CD4-positive, alpha-beta T cell treated with Interleukin-10 for 1 hour (primary cell): ENCODE measurements at regions not wholly inside any gene's neighbourhood (a gene's known extent, or its start where the extent isn't known, plus 50 kb on each side); places are given as distances from the start of the nearest gene placed in this dataset.
"Not testable (repeated sequence)": the region's sequence is repeated elsewhere in the genome, so short reads cannot be mapped to it uniquely, and the experiment has no call there.

Source experiments
- DNase-seq: peaks from one replicate; pipeline ENCODE4 v3.0.0-alpha.2; 2020

GRCh38 chr11:100409267-100409666, 277.8 kb upstream of the ARHGAP42 start:
- DNase-seq, result not testable (repeated sequence)

GRCh38 chr11:100419518-100419917, 267.6 kb upstream of the ARHGAP42 start:
- DNase-seq, result no peak

GRCh38 chr11:100434821-100435641, 252.1 kb upstream of the ARHGAP42 start:
- no peak for DNase-seq

DNA sequence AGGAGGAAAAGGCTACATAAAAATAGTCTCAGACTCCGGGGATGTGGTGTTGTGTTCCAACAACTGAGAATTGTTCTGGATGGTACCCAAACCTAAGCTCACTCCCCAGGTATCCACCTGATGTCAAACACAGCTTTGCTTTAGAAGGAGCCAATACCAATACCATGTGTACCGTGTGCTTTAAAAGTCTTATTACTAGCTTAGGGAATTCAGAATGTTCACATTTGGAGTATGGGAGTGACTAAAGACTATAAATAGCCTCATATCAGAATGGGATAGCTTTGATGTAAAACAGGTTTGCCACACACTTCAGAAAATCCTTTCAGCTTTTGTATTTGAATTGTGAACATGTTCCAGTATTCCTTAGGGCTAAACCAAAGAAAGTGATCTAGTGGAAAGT, 248.7 kb upstream of the ARHGAP42 start:
- no peak for DNase-seq

GRCh38 chr11:100441086-100441485, 246.0 kb upstream of the ARHGAP42 start:
- DNase-seq, result no peak

GRCh38 chr11:100442017-100442416, 245.1 kb upstream of the ARHGAP42 start:
- no peak for DNase-seq

GRCh38 chr11:100445231-100445735, 241.8 kb upstream of the ARHGAP42 start:
- no peak for DNase-seq

DNA sequence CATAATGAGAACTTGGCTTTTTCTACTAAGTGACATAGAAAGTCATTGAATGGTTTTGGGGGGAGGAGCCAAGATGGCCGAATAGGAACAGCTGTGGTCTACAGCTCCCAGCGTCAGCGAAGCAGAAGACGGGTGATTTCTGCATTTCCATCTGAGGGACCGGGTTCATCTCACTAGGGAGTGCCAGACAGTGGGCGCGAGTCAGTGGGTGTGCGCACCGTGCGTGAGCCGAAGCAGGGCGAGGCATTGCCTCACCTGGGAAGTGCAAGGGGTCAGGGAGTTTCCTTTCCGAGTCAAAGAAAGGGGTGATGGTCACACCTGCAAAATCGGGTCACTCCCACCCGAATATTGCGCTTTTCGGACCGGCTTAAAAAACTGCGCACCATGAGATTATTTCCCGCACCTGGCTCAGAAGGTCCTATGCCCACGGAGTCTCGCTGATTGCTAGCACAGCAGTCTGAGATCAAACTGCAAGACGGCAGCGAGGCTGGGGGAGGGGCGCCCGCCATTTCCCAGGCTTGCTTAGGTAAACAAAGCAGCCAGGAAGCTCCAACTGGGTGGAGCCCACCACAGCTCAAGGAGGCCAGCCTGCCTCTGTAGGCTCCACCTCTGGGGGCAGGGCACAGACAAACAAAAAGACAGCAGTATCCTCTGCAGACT, 235.2 kb upstream of the ARHGAP42 start:
- DNase-seq, result not testable (repeated sequence)

DNA sequence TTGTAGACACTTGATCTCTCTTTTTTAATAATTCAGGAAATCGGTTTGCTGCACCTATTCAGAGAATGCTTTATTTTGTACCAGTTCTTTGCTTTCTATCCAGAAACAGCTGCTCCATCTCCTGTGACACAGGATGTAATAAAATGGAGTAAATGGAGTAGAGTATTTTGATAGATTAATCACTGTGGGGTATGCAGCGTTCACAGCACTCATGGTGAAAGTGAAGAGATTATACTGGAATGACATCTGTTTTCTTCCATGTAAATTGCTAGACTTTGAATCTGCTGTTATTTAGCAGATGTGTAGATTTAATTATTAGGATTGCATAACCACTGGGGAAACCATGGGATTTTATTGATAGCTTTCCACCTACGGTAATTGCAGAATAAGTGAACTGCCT, 227.3 kb upstream of the ARHGAP42 start:
- no peak for DNase-seq

GRCh38 chr11:100460426-100460825, 226.7 kb upstream of the ARHGAP42 start:
- no peak for DNase-seq

- no peak for DNase-seq
Measured at GRCh38 chr11:100467821-100468508, 219.1 kb upstream of the ARHGAP42 start.

DNA sequence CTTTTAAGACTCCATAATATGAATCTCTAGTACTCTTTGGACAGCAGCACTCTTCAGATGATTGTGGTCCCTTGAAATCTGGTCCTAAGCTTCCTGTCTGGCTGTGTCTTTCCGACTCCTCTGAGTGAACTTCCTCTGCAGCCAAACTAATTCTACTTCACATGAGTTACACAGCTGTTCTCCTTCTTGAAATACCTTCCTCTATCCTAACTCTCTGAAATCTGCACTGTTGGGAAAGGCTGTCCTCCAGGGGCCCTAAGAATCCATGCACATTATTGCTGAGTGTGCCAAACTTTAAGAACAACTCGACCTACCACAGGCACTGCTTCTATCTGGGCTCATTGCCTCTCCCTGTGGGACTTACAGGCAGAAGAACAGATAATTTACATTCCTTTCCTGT, 217.3 kb upstream of the ARHGAP42 start:
- DNase-seq, result no peak

DNA sequence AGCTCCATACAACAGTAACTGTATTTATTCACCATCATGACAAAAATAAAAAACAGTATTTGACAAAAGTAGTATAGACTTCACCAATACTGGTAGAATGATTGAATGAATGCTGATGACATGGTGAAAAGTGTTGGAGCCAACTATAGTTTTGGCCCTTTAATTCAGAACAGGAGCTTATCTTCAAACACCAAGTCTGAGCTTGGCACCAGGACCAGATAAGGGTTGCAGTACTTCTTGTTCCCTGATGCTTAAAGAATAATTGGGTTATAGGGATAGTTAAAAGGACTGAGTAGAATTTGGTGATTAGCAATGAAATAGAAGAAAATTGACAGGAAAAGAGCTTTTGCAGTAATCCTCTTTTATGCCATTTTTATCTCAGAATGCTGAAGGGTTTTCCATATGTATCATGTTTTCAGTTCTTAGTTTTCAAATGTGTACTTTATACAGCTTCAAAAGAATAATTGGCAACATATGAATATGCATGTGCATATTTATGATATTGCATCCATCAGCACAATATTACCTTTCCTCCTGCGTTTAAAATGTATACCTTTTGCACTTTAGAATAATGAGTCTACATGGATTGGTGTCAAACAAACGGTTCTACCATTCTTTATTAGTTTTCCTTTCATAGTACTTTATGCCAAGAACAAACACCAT, 214.2 kb upstream of the ARHGAP42 start:
- DNase-seq, result no peak

- DNase-seq, result no peak
Measured at GRCh38 chr11:100473390-100473740, 213.7 kb upstream of the ARHGAP42 start.

DNA sequence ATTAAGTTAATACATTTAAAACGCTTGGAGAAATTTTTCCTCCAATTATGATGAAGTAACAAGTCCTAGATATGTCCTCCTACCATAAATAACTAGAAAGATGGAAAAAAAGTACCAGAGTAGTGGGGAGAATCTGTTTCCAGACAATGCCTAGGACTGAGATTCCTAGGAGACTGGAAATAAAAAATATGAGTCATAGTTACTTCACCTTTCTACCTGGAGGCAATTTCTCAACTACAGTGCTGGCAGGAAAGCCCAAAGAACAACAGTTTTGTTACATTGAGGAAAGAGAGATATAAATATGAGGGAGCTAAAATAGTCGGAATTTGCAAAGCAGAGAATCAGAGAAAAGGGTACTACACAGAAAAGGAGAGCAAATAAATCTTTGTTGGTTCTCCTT, 202.1 kb upstream of the ARHGAP42 start:
- DNase-seq, result no peak

DNA sequence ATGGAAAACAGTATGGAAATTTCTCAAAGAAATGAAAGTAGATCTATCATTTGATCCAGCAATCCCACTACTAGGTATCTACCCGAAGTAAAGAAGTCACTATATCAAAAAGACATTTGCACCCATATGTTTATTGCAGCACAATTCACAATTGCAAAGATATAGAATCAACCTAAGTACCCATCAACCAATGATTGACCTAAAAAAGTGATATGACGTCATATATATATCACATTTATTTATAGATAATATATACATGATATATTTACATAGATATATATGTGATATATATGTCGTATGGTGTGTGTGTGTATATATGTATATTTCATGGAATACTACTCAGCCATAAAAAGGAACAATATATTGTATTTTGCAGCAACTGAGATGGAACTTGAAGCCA, 188.3 kb upstream of the ARHGAP42 start:
- no peak for DNase-seq

- no peak for DNase-seq
Measured at GRCh38 chr11:100501450-100501849, 185.6 kb upstream of the ARHGAP42 start.

GRCh38 chr11:100512475-100512874, 174.6 kb upstream of the ARHGAP42 start:
- no peak for DNase-seq

DNA sequence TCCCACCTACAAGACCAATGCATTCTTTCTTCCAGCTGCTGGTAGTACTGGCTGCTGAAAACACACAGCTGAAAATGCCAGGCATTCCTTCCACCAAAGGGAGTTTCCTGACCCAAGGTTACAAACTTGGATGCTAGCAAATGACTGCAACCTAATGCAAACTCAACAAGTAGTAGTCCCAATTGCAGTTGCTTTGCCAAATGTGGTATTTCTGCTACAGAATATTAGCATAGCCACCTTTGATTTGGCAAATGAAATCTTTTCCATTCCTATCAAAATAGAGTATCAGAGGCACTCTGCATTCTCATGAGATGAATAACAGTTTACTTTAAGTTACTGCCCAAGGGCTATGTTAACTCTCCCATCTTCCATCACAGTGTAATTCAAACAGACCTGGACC, 172.0 kb upstream of the ARHGAP42 start:
- no peak for DNase-seq

- no peak for DNase-seq
Measured at GRCh38 chr11:100525197-100525596, 161.9 kb upstream of the ARHGAP42 start.

DNA sequence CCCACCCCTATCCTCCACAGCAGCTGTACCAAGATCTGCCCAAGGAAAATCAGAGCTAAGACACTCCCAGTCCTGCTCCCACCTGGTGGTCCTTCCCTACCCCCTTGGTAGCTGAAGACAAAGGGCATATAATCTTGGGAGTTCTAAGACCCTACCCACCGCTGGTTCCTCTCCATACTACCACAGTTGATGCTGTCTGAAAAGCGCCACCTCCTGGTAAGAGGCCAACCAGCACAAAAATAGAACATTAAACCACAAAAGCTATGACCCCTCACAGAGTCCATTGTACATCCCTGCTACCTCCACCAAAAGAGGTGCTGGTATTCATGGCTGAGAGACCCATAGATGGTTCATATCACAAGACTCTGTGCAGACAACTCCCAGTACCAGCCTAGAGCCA, 161.5 kb upstream of the ARHGAP42 start:
- no peak for DNase-seq

GRCh38 chr11:100528872-100529416, 158.1 kb upstream of the ARHGAP42 start:
- no peak for DNase-seq

GRCh38 chr11:100531290-100531689, 155.8 kb upstream of the ARHGAP42 start:
- not testable (repeated sequence) for DNase-seq
